Choroid plexus epithelial cell (primary cell): ENCODE measurements at regions not wholly inside any gene's neighbourhood (a gene's known extent, or its start where the extent isn't known, plus 50 kb on each side); places are given as distances from the start of the nearest gene placed in this dataset.

Experiments used
- DNase-seq: peaks from one replicate; pipeline ENCODE4 v3.0.0-alpha.2; 2010; ENCODE audit warnings: low read depth
- H3K4me3 ChIP-seq: 2 replicates; pipeline ENCODE4 v1.5.1; 2011; ENCODE audit warnings: low read depth, mild to moderate bottlenecking, control low read depth, low read length, moderate library complexity
- TF ChIP-seq, protein P1 (sequence below): conservative IDR thresholded peaks from 2 replicates; pipeline ENCODE4 v1.5.1; 2011; ENCODE audit warnings: low read depth, mild to moderate bottlenecking, control low read depth, inconsistent platforms, low read length, moderate library complexity

DNA sequence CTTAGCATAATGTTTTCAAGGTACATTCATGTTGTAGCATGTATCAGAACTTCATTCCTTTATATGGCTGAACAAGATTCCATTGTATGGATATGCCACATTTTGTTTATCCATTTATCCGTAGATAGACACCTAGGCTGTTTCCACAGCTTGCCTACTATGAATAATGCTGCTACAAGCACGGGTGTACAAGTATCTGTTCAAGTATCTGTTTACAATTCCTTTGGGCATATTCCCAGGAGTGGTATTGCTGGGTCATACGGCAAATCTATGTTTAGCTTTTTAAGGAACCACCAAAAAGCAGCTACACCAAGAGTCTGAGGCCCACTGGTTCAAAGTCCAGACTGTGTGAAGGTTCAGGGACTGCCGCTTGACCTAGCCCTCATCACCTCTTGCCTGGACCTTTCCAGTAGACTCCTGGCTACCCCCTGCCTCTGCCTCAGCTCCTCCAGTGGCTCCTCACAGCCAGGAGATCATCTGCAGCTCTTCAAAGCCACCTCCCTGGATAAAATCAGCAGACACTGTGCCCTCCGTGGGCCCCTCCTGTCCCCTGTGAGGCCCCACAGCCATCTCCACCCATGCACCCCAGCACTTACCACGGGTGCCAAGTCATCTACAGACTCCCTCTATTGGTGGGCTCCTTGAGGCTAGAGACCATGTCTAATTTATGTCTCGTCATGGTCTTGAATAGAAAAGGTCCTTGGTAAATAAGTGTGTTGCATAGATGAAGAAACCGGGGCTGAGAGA, 160.3 kb downstream of the MN1 start:
- DNase-seq, result peak; percentile 25
- TF ChIP-seq, protein P1, sequence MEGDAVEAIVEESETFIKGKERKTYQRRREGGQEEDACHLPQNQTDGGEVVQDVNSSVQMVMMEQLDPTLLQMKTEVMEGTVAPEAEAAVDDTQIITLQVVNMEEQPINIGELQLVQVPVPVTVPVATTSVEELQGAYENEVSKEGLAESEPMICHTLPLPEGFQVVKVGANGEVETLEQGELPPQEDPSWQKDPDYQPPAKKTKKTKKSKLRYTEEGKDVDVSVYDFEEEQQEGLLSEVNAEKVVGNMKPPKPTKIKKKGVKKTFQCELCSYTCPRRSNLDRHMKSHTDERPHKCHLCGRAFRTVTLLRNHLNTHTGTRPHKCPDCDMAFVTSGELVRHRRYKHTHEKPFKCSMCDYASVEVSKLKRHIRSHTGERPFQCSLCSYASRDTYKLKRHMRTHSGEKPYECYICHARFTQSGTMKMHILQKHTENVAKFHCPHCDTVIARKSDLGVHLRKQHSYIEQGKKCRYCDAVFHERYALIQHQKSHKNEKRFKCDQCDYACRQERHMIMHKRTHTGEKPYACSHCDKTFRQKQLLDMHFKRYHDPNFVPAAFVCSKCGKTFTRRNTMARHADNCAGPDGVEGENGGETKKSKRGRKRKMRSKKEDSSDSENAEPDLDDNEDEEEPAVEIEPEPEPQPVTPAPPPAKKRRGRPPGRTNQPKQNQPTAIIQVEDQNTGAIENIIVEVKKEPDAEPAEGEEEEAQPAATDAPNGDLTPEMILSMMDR, result no peak
- H3K4me3 ChIP-seq, result no peak overlapping the region

DNA sequence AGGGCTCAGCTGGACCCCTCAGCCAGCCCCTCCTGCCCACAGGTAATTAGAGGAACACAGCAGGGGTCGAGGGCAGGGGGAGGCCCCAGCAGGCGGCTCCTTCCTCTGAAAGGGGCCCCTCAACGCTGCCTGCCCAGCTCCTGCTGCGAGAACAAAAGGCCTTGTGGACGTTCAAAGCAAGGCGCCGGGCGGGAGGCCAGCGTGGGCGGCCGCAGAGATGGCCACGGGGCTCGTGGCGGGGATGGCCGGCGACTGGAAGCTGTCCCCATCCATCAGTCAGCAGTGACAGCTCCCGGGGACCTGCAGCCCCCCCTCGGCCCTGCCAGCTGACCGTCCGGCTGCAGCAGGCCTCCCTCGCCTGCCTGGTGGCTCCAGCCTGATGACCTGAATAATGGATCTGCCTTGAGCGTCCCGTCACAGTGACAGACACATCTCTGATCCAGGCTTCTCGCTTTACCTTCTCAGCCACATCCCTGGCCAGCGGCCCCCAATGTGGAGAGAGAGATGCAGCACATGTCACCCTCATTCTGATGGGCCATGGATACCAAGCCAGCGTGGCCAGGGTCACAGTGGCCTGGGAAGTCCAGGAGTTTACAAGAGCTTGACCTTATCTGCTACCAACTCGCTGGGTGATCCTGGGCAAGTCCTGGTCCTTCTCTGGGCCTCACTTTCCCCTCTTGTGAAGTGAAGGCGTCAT, 159.3 kb downstream of the MN1 start:
- TF ChIP-seq, protein P1, result no peak
- no peak for DNase-seq
- H3K4me3 ChIP-seq, result no peak overlapping the region

DNA sequence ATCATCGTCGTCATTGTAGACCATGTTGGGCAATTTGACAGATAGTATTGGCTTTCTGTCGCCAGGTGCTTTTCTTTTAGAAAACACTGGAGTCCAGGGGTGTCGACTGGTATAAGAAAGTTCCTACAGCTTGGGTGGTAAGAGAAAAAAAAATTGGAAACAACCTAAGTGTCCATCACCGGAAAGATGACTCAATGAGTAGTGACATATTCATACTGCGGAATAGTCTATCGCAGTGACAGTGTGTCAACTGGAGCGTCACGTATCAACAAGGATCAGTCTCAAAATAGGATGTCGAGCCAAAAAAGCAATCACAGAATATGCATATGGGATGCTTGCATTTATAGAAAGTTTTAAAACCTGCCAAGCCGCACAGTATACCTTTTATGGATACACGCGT, 157.6 kb downstream of the MN1 start:
- TF ChIP-seq, protein P1, result no peak
- H3K4me3 ChIP-seq, result no peak overlapping the region

DNA sequence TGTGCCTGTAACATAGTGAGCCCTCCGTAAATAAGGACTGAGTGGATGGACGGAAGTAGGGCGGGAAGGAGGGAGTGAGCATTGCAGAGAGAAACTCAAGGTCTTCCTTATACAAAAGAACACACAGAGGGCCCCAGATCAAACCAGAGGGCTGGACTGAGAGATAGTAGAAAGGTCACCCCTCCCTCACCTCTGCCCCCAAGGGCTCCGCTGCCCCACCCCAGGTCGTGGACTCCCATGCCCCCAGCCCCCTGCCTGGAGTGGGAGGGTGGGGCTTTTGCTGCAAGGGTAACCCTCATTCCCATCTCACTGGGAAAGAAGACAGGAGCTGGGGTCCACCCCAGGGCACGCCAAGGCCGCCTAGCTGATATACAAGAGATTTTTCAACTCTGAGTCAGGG, 157.0 kb downstream of the MN1 start:
- TF ChIP-seq, protein P1, result no peak
- no peak for DNase-seq
- H3K4me3 ChIP-seq, result no peak overlapping the region

More for the DNA sequence above, 157.6 kb downstream of the MN1 start:
- DNase-seq, result no peak

DNA sequence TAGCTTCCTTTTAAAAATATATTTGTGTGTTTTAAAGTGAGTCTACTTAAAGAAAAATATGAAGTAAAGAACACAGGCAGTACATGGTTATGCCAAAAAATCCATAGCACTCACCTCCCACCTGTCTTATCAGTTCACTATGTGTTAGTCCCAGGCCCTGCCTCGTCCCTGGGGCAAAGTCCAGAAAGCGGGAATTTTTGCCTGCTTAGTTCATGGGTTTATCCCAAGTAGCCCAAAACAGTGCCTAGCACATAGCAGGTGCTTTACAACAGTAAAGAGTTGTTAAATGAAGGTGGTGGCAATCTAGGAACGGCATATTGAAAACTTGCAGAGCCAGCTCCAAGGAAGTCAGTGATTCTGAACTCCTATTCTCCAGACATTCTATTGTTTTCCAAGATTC, 154.0 kb downstream of the MN1 start:
- TF ChIP-seq, protein P1, result no peak

DNA sequence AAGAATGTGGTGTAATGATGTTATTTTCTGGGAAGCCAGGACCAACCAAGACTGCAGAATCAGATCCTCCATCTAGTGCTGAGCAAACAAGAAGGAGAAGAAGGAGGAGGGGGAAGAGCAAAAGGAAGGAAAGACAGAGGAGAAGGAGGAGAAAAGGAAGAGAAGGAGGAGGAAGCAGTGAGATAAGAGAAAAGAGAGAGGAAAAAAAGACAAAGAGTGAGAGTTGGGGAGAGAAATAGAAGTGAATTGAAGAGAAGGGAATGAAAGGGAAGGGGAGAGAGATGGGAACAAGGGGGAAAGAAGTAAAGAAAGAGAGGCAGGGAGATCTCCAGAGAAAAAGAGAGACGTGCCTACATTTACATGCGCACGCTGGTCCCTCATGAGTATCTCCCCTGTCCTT, 153.5 kb downstream of the MN1 start:
- TF ChIP-seq, protein P1, result no peak
- H3K4me3 ChIP-seq, result no peak overlapping the region
- DNase-seq, result no peak

More for the DNA sequence above, 154.0 kb downstream of the MN1 start:
- H3K4me3 ChIP-seq, result no peak overlapping the region
- DNase-seq, result no peak
